CD4-positive, alpha-beta T cell treated with Interleukin-17A for 4 hours (primary cell): ENCODE measurements at regions not wholly inside any gene's neighbourhood (a gene's known extent, or its start where the extent isn't known, plus 50 kb on each side); places are given as distances from the start of the nearest gene placed in this dataset.
A peak's percentile ranks its signal among the peaks of the same experiment; 100 is the strongest.

Source experiments
- DNase-seq: peaks from one replicate; pipeline ENCODE4 v3.0.0-alpha.2; 2020; ENCODE audit warnings: mixed read lengths

- no peak for DNase-seq
These were observed 231.2 kb upstream of the ARRDC4 start for GRCh38 chr15:97729270-97729669.

GRCh38 chr15:97730315-97730714, 230.2 kb upstream of the ARRDC4 start:
- no peak for DNase-seq

GRCh38 chr15:97731859-97732258, 228.6 kb upstream of the ARRDC4 start:
- DNase-seq = no peak

- DNase-seq = no peak
These were observed 227.1 kb upstream of the ARRDC4 start for GRCh38 chr15:97733373-97733772.

GRCh38 chr15:97736748-97737147, 223.8 kb upstream of the ARRDC4 start:
- DNase-seq = no peak

GRCh38 chr15:97745481-97746071, 214.9 kb upstream of the ARRDC4 start:
- peak; percentile 10 for DNase-seq

GRCh38 chr15:97747342-97747741, 213.2 kb upstream of the ARRDC4 start:
- no peak for DNase-seq

GRCh38 chr15:97748576-97748975, 211.9 kb upstream of the ARRDC4 start:
- DNase-seq = no peak

GRCh38 chr15:97750060-97750459, 210.4 kb upstream of the ARRDC4 start:
- no peak for DNase-seq

GRCh38 chr15:97755726-97756125, 204.8 kb upstream of the ARRDC4 start:
- DNase-seq = no peak

GRCh38 chr15:97759363-97759762, 201.1 kb upstream of the ARRDC4 start:
- no peak for DNase-seq

GRCh38 chr15:97761110-97761509, 199.4 kb upstream of the ARRDC4 start:
- DNase-seq = no peak

GRCh38 chr15:97783240-97783639, 177.3 kb upstream of the ARRDC4 start:
- DNase-seq = no peak

GRCh38 chr15:97786741-97787140, 173.8 kb upstream of the ARRDC4 start:
- no peak for DNase-seq

GRCh38 chr15:97790180-97790579, 170.3 kb upstream of the ARRDC4 start:
- no peak for DNase-seq

- no peak for DNase-seq
These were observed 168.4 kb upstream of the ARRDC4 start for GRCh38 chr15:97791824-97792792.

GRCh38 chr15:97804950-97805349, 155.6 kb upstream of the ARRDC4 start:
- DNase-seq = no peak

GRCh38 chr15:97806766-97807165, 153.7 kb upstream of the ARRDC4 start:
- DNase-seq = no peak

- no peak for DNase-seq
These were observed 144.7 kb upstream of the ARRDC4 start for GRCh38 chr15:97815835-97816234.

- no peak for DNase-seq
These were observed 143.1 kb upstream of the ARRDC4 start for GRCh38 chr15:97817276-97817890.

GRCh38 chr15:97836003-97836402, 124.5 kb upstream of the ARRDC4 start:
- DNase-seq = no peak

- DNase-seq = no peak
These were observed 122.6 kb upstream of the ARRDC4 start for GRCh38 chr15:97837896-97838295.

- no peak for DNase-seq
These were observed 121.8 kb upstream of the ARRDC4 start for GRCh38 chr15:97838606-97839210.
